ENCODE measurements at regions not wholly inside any gene's neighbourhood (a gene's known extent, or its start where the extent isn't known, plus 50 kb on each side); places are given as distances from the start of the nearest gene placed in this dataset.

GRCh38 chr5:143678148-143678905 is 133.6 kb upstream of the HMHB1 start:
- TF ChIP-seq ZNF674 (CRISPR knock-in tag; IDR thresholded peaks at IDR 0.05; ENCODE audit: low read depth) = no peak
- no peak for TF ChIP-seq ETV6 (CRISPR knock-in tag; conservative IDR thresholded peaks at IDR 0.05)
- TF ChIP-seq ZNF598 (CRISPR knock-in tag; IDR thresholded peaks at IDR 0.05; ENCODE audit: borderline replicate concordance) = no peak
- TF ChIP-seq ZNF577 (CRISPR knock-in tag; IDR thresholded peaks at IDR 0.05; ENCODE audit: borderline replicate concordance, low read depth) = no peak
- no peak for TF ChIP-seq ZNF12 (CRISPR knock-in tag; IDR thresholded peaks at IDR 0.05)
- no peak for TF ChIP-seq HOXA7 (CRISPR knock-in tag; IDR thresholded peaks at IDR 0.05)
- TF ChIP-seq ZNF329 (CRISPR knock-in tag; IDR thresholded peaks at IDR 0.05; ENCODE audit: low read depth) = no peak
- TF ChIP-seq MEF2D (CRISPR knock-in tag; IDR thresholded peaks at IDR 0.05) = no peak
- TF ChIP-seq ZNF432 (CRISPR knock-in tag; IDR thresholded peaks at IDR 0.05; ENCODE audit: borderline replicate concordance) = no peak
- no peak for TF ChIP-seq TEAD3 (CRISPR knock-in tag; optimal IDR thresholded peaks at IDR 0.05; ENCODE audit: borderline replicate concordance)

More at GRCh38 chr5:143678148-143678905, 133.6 kb upstream of the HMHB1 start:
- Histone ChIP-seq H2AFZ (ENCODE audit: low read length) (no peak overlapping the region), H3K4me2 (ENCODE audit: low read depth, low read length) (no peak overlapping the region), H3K9ac (ENCODE audit: insufficient read depth, low read depth, low read length) (no peak overlapping the region), H3K4me3 (replicated peaks in 1 of 3; ENCODE audit: insufficient read depth in 1 of 3, low read depth in 2 of 3, low read length in 3 of 3) (no peak overlapping the region), H3K4me1 (ENCODE audit: insufficient read depth, low read length) (peaks cover 61% of the 10 kb centered on the region), H3K79me2 (ENCODE audit: insufficient read depth, low read length) (no peaks in the 10 kb centered on the region), H3K36me3 (replicated peaks in 1 of 2; ENCODE audit: control insufficient read depth in 1 of 2, insufficient read depth in 2 of 2, low read length in 2 of 2) (no peaks in the 10 kb centered on the region), H4K20me1 (ENCODE audit: insufficient read depth, low read length) (no peaks in the 10 kb centered on the region), H3K9me3 (ENCODE audit: low read length) (no peaks in the 10 kb centered on the region), H3K27ac (ENCODE audit: extremely low read length, insufficient read depth, low read length) (no peak overlapping the region), H3K27me3 (ENCODE audit: control insufficient read depth in 1 of 2, insufficient read depth in 2 of 2, low read length in 2 of 2) (peaks cover 0 to 23% of the 10 kb centered on the region in 2 experiments; a peak in 3 of 5 replicates)
- ChIA-PET POLR2A (no interaction called here), CTCF (ENCODE audit: low intra/inter-chr PET ratio, low total read pairs) (no interaction called here)
- 54% methylated on average over 1 of the region's 1 CpG for WGBS (ENCODE audit: low lambda C conversion rate)
- ATAC-seq (no peak), DNase-seq (ENCODE audit: low spot score) (no peak), FAIRE-seq (no peak)
- BruUV-seq (replicated peaks) = no TSS peak
- in situ Hi-C loops (cut with HindIII; ENCODE audit: extremely low pct_ligation_motif_present, low pct_unique_long_range_greater_than_20kb) = no loop called here
- intact Hi-C loops (cut with micrococcal nuclease; ENCODE audit: unreplicated experiment) = no loop called here

Data from HepG2 (cell line).